Neural crest cell (in vitro differentiated cells): ENCODE measurements at regions not wholly inside any gene's neighbourhood (a gene's known extent, or its start where the extent isn't known, plus 50 kb on each side); places are given as distances from the start of the nearest gene placed in this dataset.

ENCODE experiments used
- DNase-seq: peaks from one replicate; pipeline ENCODE4 v3.0.0; 2021; ENCODE audit warnings: low read depth, mixed read lengths, low spot score
- H3K27ac Mint-ChIP-seq: one replicate; pipeline ENCODE4 v1.8.0; 2021; ENCODE audit warnings: mild to moderate bottlenecking, mixed read lengths; ENCODE audit not compliant: unreplicated experiment
- H3K27me3 Mint-ChIP-seq: 2 replicates; pipeline ENCODE4 v1.8.0; 2021; ENCODE audit warnings: low read depth, mild to moderate bottlenecking, mixed read lengths
- H3K36me3 Mint-ChIP-seq: 2 replicates; pipeline ENCODE4 v1.8.0; 2021; ENCODE audit warnings: low read depth, mild to moderate bottlenecking, mixed read lengths
- H3K4me1 Mint-ChIP-seq: 2 replicates; pipeline ENCODE4 v1.8.0; 2021; ENCODE audit warnings: mixed read lengths
- H3K4me3 Mint-ChIP-seq: one replicate; pipeline ENCODE4 v1.8.0; 2021; ENCODE audit warnings: mild to moderate bottlenecking, mixed read lengths
- H3K9me3 Mint-ChIP-seq: 2 replicates; pipeline ENCODE4 v1.8.0; 2021; ENCODE audit warnings: mixed read lengths
- TF ChIP-seq, protein P1 (sequence below): fragments of 200-600 bp; sonication (generic); conservative IDR thresholded peaks from 2 replicates; pipeline ENCODE4 v1.5.0; 2021; ENCODE audit warnings: antibody characterized with exemption, mild to moderate bottlenecking

DNA sequence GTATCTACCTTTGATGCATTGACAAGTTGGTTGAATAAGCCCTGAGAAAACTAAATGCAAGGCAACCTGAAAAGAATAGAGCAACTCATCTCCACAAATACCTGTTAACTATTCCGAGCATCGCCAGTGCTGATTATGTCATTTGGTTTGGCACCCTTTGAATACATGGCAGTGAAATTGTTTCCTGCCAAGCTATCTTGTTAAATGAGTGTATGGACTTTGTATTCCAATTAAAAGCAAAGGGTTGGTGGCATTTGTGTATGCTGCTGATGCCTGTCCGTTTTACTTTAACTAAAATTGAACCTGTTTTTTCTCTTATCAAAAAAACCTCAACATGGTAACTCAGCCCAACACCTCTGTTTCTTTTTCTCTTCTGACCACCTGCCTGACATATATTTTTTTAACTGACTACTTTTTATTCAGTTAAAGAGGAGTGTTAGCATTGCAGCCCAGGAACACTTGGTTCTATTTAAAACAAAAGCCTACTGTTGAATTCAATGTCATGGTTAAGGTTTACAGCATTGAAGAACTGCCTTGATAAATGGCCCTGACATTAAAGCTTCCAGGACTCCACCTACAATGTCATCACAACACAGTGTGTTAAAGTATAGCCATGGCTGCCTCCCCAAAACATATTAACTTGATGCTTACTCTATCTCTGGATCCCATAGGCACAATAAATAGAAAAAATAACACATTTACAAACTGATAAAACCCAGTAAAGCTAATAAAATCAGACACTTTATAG lies 838.3 kb upstream of the NOVA1 start:
- no peaks in the 10 kb centered on the region for H3K4me1 Mint-ChIP-seq
- H3K9me3 Mint-ChIP-seq, result no peaks in the 10 kb centered on the region
- no peak overlapping the region for H3K4me3 Mint-ChIP-seq
- H3K27me3 Mint-ChIP-seq, result no peaks in the 10 kb centered on the region
- DNase-seq, result no peak
- H3K36me3 Mint-ChIP-seq, result no peaks in the 10 kb centered on the region
- TF ChIP-seq, protein P1, sequence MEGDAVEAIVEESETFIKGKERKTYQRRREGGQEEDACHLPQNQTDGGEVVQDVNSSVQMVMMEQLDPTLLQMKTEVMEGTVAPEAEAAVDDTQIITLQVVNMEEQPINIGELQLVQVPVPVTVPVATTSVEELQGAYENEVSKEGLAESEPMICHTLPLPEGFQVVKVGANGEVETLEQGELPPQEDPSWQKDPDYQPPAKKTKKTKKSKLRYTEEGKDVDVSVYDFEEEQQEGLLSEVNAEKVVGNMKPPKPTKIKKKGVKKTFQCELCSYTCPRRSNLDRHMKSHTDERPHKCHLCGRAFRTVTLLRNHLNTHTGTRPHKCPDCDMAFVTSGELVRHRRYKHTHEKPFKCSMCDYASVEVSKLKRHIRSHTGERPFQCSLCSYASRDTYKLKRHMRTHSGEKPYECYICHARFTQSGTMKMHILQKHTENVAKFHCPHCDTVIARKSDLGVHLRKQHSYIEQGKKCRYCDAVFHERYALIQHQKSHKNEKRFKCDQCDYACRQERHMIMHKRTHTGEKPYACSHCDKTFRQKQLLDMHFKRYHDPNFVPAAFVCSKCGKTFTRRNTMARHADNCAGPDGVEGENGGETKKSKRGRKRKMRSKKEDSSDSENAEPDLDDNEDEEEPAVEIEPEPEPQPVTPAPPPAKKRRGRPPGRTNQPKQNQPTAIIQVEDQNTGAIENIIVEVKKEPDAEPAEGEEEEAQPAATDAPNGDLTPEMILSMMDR, result no peak
- H3K27ac Mint-ChIP-seq, result no peak overlapping the region

DNA sequence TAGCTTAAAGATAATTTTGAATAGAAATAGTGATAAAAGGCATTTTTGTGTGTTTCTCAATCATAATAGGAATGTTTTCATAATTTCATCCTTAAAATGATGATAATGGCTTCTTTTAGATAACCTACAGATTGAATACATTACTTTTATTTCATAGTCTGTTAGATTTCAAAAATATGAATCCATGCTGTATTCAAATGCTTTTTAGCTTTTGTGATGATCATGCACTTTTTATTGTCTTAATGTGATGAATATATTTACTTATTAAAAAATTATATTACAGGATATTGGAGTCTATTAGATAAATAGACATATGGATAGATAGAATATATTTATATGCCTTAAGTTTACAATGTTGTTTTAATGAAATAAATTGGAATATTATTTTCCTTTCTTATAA lies 886.8 kb upstream of the NOVA1 start:
- Mint-ChIP-seq H3K36me3 (no peaks in the 10 kb centered on the region), H3K4me3 (no peak overlapping the region), H3K27me3 (no peaks in the 10 kb centered on the region), H3K9me3 (peaks cover 10% of the 10 kb centered on the region), H3K4me1 (no peaks in the 10 kb centered on the region), H3K27ac (no peak overlapping the region)
- no peak for DNase-seq
- TF ChIP-seq, protein P1, result no peak

DNA sequence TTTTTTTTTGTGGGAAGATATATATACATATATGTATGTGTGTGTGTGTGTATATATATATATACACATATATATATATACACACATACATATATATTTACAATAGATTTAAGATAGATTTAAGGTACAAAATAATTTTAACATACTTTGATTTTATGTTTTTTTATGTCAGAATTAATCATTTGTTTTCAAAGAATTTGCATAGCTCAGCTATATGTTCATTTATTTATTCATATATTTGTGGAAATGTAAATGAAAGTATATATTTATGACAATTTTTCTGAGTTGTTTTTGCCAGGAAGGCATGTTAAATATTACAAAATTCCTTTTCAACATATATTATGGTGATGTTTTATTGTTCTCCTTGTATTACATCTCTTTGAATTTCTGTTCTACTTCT lies 887.4 kb upstream of the NOVA1 start:
- no peak for DNase-seq
- H3K27me3 Mint-ChIP-seq, result no peaks in the 10 kb centered on the region
- H3K27ac Mint-ChIP-seq, result no peak overlapping the region
- no peak overlapping the region for H3K4me3 Mint-ChIP-seq
- H3K36me3 Mint-ChIP-seq, result no peaks in the 10 kb centered on the region
- H3K9me3 Mint-ChIP-seq, result peaks cover 10% of the 10 kb centered on the region
- TF ChIP-seq, protein P1, result no peak
- no peaks in the 10 kb centered on the region for H3K4me1 Mint-ChIP-seq

DNA sequence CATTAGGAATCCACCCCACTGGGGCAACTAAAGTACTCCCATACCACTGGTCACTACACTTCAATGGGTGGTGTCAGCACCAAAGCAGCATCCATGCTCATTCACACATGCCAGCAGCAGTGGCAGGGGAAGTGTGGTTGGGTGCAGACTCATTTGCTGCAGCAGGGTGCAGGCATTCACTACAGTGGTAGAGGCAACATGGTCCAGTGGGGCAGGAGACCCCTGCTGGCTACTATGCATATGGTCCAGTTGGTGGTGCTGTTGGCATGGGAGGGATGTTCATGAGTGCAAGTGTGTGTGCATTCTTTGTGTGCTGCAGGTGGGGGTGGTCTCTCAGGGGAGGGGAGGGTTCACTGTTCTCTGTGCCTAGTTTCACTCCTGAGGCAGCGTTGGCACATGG lies 908.4 kb upstream of the NOVA1 start:
- no peak for DNase-seq
- Mint-ChIP-seq H3K4me1 (no peaks in the 10 kb centered on the region), H3K9me3 (peaks cover 24% of the 10 kb centered on the region), H3K4me3 (no peak overlapping the region), H3K27me3 (no peaks in the 10 kb centered on the region), H3K36me3 (peaks cover 15% of the 10 kb centered on the region), H3K27ac (no peak overlapping the region)
- TF ChIP-seq, protein P1, result no peak

DNA sequence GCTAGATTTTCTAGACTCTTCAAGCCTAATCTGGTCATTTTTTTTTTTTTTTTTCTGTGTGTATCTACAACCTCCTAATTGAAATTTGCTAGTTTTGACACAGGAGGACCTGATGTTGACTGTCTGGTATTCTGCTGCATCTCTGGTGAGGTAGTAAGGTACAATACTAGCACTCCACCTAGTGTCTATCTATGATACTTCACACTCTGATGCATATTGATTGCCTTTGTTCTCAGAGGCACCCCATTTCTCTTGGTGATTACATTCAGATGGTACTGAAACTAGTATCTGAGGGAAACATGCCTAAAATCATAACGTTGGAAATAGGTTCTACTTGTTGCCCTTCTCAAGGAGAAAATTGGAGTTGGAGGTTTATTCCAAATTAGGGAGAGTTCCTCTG lies 930.5 kb upstream of the NOVA1 start:
- no peak overlapping the region for H3K4me3 Mint-ChIP-seq

More for the DNA sequence above, 930.5 kb upstream of the NOVA1 start:
- no peaks in the 10 kb centered on the region for H3K27me3 Mint-ChIP-seq
- DNase-seq, result no peak
- H3K27ac Mint-ChIP-seq, result peak overlapping the region; percentile 74
- peaks cover 4% of the 10 kb centered on the region for H3K36me3 Mint-ChIP-seq
- TF ChIP-seq, protein P1, result peak; percentile 72
- H3K9me3 Mint-ChIP-seq, result peaks cover 6% of the 10 kb centered on the region
- H3K4me1 Mint-ChIP-seq, result peaks cover 4% of the 10 kb centered on the region
